Chondrocyte (in vitro differentiated cells): ENCODE measurements at regions not wholly inside any gene's neighbourhood (a gene's known extent, or its start where the extent isn't known, plus 50 kb on each side); places are given as distances from the start of the nearest gene placed in this dataset.

Source experiments
- DNase-seq: peaks from one replicate; pipeline ENCODE4 v3.0.0; 2021; ENCODE audit warnings: mixed read lengths, low spot score
- H3K27ac Mint-ChIP-seq: one replicate; pipeline ENCODE4 v1.8.0; 2021; ENCODE audit warnings: mild to moderate bottlenecking, moderate library complexity, mixed read lengths; ENCODE audit not compliant: unreplicated experiment
- H3K27me3 Mint-ChIP-seq: 2 replicates; pipeline ENCODE4 v1.8.0; 2021; ENCODE audit warnings: low read depth, mixed read lengths
- H3K36me3 Mint-ChIP-seq: 2 replicates; pipeline ENCODE4 v1.8.0; 2021; ENCODE audit warnings: low read depth, mixed read lengths
- H3K4me1 Mint-ChIP-seq: 2 replicates; pipeline ENCODE4 v1.8.0; 2021; ENCODE audit warnings: low read depth, mild to moderate bottlenecking, mixed read lengths
- H3K4me3 Mint-ChIP-seq: one replicate; pipeline ENCODE4 v1.8.0; 2021; ENCODE audit warnings: mild to moderate bottlenecking, moderate library complexity, mixed read lengths; ENCODE audit not compliant: unreplicated experiment
- H3K9me3 Mint-ChIP-seq: 2 replicates; pipeline ENCODE4 v1.8.0; 2021; ENCODE audit warnings: low read depth, mixed read lengths
- TF ChIP-seq, protein P1 (sequence below): fragments of 200-600 bp; sonication (generic); IDR thresholded peaks from 2 replicates; pipeline ENCODE4 v1.5.0; 2021; ENCODE audit warnings: antibody characterized with exemption, mild to moderate bottlenecking, moderate library complexity

DNA sequence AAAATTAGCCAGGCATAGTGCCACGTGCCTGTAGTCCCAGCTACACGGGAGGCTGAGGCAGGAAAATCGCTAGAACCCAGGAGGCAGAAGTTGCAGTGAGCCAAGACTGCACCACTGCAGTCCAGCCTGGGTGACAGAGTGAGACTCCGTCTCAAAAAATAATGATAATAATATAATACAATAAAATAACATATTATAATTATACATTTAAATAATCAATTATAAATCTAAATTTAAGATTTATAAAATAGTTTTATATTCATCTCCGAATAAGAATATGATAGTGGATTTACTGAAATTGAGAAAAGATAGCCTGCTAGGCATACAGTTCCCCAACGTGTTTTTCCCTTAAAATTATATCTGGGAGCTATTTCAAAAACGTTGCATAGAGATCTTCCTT is 599.6 kb downstream of the CDH18 start:
- TF ChIP-seq, protein P1, sequence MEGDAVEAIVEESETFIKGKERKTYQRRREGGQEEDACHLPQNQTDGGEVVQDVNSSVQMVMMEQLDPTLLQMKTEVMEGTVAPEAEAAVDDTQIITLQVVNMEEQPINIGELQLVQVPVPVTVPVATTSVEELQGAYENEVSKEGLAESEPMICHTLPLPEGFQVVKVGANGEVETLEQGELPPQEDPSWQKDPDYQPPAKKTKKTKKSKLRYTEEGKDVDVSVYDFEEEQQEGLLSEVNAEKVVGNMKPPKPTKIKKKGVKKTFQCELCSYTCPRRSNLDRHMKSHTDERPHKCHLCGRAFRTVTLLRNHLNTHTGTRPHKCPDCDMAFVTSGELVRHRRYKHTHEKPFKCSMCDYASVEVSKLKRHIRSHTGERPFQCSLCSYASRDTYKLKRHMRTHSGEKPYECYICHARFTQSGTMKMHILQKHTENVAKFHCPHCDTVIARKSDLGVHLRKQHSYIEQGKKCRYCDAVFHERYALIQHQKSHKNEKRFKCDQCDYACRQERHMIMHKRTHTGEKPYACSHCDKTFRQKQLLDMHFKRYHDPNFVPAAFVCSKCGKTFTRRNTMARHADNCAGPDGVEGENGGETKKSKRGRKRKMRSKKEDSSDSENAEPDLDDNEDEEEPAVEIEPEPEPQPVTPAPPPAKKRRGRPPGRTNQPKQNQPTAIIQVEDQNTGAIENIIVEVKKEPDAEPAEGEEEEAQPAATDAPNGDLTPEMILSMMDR: no peak
- H3K36me3 Mint-ChIP-seq: no peaks in the 10 kb centered on the region
- H3K9me3 Mint-ChIP-seq: no peaks in the 10 kb centered on the region
- H3K4me3 Mint-ChIP-seq: no peak overlapping the region
- no peaks in the 10 kb centered on the region for H3K4me1 Mint-ChIP-seq
- no peak for DNase-seq
- no peak overlapping the region for H3K27ac Mint-ChIP-seq
- H3K27me3 Mint-ChIP-seq: peaks cover 4% of the 10 kb centered on the region

DNA sequence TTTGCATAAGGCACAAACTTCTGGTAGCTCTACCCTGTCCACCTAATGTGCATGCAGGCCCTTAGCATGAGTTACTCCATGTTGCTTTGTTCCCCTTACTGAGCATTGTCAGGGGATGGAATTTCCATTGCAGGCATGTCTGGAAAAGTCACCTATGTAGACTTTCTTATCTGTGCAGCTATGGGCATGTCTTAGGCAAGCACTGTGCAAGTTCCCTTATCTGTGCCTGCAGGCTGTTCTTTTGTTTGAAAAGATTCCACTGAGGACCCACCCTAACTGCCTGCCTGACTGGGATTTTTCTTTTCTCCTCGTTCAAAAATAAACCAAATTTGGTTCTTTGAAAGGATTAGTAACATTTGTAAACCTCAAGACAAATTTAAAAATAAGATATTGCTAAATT is 587.0 kb downstream of the CDH18 start:
- H3K4me3 Mint-ChIP-seq: no peak overlapping the region
- no peaks in the 10 kb centered on the region for H3K9me3 Mint-ChIP-seq
- DNase-seq: no peak
- no peaks in the 10 kb centered on the region for H3K4me1 Mint-ChIP-seq
- H3K36me3 Mint-ChIP-seq: no peaks in the 10 kb centered on the region
- no peak overlapping the region for H3K27ac Mint-ChIP-seq
- TF ChIP-seq, protein P1: no peak
- peaks cover 2% of the 10 kb centered on the region for H3K27me3 Mint-ChIP-seq

DNA sequence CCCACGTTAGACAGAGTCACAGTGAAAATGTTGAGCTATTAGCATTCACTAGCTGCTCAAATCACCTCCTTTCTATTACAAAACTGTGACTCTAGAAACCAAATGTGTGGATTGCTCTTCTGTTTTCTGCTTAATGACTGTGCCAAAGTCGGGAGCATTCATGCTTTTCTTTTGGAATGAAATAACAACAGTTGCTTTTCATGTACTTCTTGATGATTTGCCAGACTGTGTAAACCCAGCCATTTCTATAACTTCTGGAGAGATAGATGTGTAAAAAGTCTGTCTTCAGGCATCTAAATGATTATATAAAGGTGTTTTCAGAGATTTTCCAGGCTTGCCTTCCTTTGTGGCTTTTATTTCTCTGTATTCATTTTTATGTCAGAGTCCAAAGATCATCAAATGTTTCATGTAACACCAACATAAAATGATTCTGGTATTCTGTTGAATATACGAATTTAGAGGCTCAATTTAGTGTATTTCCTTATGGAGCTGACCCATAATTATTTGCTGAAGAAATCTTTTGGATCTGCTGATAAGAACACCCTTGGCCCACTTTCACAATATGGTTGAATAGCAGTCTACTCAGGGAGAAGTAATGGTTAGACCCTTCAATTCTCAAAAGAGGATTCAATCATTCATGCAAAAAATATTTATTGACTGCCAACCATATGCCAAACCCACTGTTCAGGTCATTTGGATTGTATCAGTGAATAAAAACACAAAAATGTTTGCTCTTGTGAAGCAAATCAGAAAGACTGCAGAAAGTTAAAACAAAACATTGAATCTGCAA is 581.2 kb downstream of the CDH18 start:
- Mint-ChIP-seq H3K27ac (no peak overlapping the region), H3K4me3 (no peak overlapping the region), H3K4me1 (no peaks in the 10 kb centered on the region), H3K27me3 (peaks cover 4% of the 10 kb centered on the region), H3K9me3 (peaks cover 10% of the 10 kb centered on the region), H3K36me3 (no peaks in the 10 kb centered on the region)
- DNase-seq: no peak
- TF ChIP-seq, protein P1: no peak

DNA sequence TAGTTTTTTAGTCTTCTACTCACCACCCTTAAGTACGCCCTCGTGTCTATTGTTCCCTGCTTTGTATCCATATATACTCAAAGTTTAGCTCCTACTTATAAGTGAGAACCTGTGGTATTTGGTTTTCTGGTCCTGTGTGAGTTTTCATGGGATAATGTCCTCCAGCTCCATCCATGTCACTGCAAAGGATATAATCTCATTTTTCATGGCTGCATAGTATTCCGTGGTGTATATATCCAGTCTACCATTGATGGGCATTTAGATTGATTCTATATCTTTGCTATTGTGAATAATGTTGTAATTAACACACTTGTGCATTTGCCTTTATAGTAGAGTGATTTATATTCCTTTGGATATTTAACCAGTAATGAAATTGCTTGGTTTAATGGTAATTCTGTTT is 579.9 kb downstream of the CDH18 start:
- Mint-ChIP-seq H3K4me1 (no peaks in the 10 kb centered on the region), H3K36me3 (no peaks in the 10 kb centered on the region), H3K4me3 (no peak overlapping the region), H3K9me3 (peaks cover 10% of the 10 kb centered on the region), H3K27ac (no peak overlapping the region), H3K27me3 (peaks cover 3% of the 10 kb centered on the region)
- TF ChIP-seq, protein P1: no peak
- no peak for DNase-seq

DNA sequence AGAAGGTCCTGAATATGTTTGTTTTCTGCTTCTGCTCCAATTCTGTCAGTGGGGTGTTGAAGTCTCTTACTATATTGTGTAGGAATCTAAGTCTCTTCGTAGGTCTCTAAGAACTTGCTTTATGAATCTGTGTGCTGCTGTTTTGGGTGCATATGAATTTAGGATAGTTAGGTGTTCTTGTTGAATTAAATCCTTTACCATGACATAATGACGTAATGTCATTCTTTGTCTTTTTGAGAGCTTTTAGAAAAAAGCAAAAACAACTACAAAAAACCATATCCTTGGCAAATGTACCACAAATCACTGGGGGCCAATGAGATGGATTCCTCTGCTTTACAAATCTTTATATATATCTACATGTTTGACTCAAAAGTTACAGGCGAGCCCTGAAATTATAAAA is 576.1 kb downstream of the CDH18 start:
- H3K4me3 Mint-ChIP-seq: no peak overlapping the region
- DNase-seq: no peak
- H3K4me1 Mint-ChIP-seq: no peaks in the 10 kb centered on the region
- H3K36me3 Mint-ChIP-seq: no peaks in the 10 kb centered on the region
- TF ChIP-seq, protein P1: no peak
- no peak overlapping the region for H3K27ac Mint-ChIP-seq
- H3K9me3 Mint-ChIP-seq: peaks cover 10% of the 10 kb centered on the region
- peaks cover 2% of the 10 kb centered on the region for H3K27me3 Mint-ChIP-seq
